ENCODE measurements at regions not wholly inside any gene's neighbourhood (a gene's known extent, or its start where the extent isn't known, plus 50 kb on each side); places are given as distances from the start of the nearest gene placed in this dataset.

GRCh38 chr1:83596331-83596730 lies 402.6 kb downstream of the TTLL7 start:
- POLR2A ChIA-PET: no interaction called here
- CTCF ChIA-PET: no interaction called here

- ChIA-PET POLR2A (no interaction called here), CTCF (no interaction called here)
Measured at GRCh38 chr1:83593073-83593472, 405.9 kb downstream of the TTLL7 start.

GRCh38 chr1:83588140-83588539 lies 410.8 kb downstream of the TTLL7 start:
- POLR2A ChIA-PET: no interaction called here
- CTCF ChIA-PET: no interaction called here

GRCh38 chr1:83583351-83584014 lies 415.4 kb downstream of the TTLL7 start:
- POLR2A ChIA-PET: no interaction called here

GRCh38 chr1:83581747-83582146 lies 417.2 kb downstream of the TTLL7 start:
- CTCF ChIA-PET: no interaction called here
- POLR2A ChIA-PET: no interaction called here

More at GRCh38 chr1:83583351-83584014, 415.4 kb downstream of the TTLL7 start:
- CTCF ChIA-PET: no interaction called here

- ChIA-PET POLR2A (no interaction called here), CTCF (no interaction called here)
Measured at GRCh38 chr1:83574791-83575190, 424.1 kb downstream of the TTLL7 start.

GRCh38 chr1:83573776-83574175 lies 425.2 kb downstream of the TTLL7 start:
- ChIA-PET POLR2A (no interaction called here), CTCF (no interaction called here)

GRCh38 chr1:83571536-83571935 lies 427.4 kb downstream of the TTLL7 start:
- POLR2A ChIA-PET: no interaction called here
- CTCF ChIA-PET: no interaction called here

- ChIA-PET POLR2A (no interaction called here), CTCF (no interaction called here)
Measured at GRCh38 chr1:83561346-83561745, 437.6 kb downstream of the TTLL7 start.

- CTCF ChIA-PET: no interaction called here
- POLR2A ChIA-PET: no interaction called here
Measured at GRCh38 chr1:83559129-83559840, 439.6 kb downstream of the TTLL7 start.

GRCh38 chr1:83555871-83556270 lies 443.1 kb downstream of the TTLL7 start:
- POLR2A ChIA-PET: no interaction called here
- CTCF ChIA-PET: no interaction called here

GRCh38 chr1:83554174-83554573 lies 444.8 kb downstream of the TTLL7 start:
- ChIA-PET POLR2A (no interaction called here), CTCF (no interaction called here)

- POLR2A ChIA-PET: no interaction called here
- CTCF ChIA-PET: no interaction called here
Measured at GRCh38 chr1:83552820-83553219, 446.1 kb downstream of the TTLL7 start.

- CTCF ChIA-PET: no interaction called here
- POLR2A ChIA-PET: no interaction called here
Measured at GRCh38 chr1:83548311-83548710, 450.6 kb downstream of the TTLL7 start.

- POLR2A ChIA-PET: no interaction called here
Measured at GRCh38 chr1:83547901-83548300, 451.0 kb downstream of the TTLL7 start.

GRCh38 chr1:83546874-83547273 lies 452.1 kb downstream of the TTLL7 start:
- POLR2A ChIA-PET: no interaction called here
- CTCF ChIA-PET: no interaction called here

More at GRCh38 chr1:83547901-83548300, 451.0 kb downstream of the TTLL7 start:
- CTCF ChIA-PET: no interaction called here

GRCh38 chr1:83545066-83545862 lies 453.7 kb downstream of the TTLL7 start:
- POLR2A ChIA-PET: no interaction called here
- CTCF ChIA-PET: no interaction called here

- ChIA-PET CTCF (no interaction called here), POLR2A (no interaction called here)
Measured at GRCh38 chr1:83543222-83543973, 455.5 kb downstream of the TTLL7 start.

- POLR2A ChIA-PET: no interaction called here
- CTCF ChIA-PET: no interaction called here
Measured at GRCh38 chr1:83531521-83532309, 467.2 kb downstream of the TTLL7 start.

- CTCF ChIA-PET: no interaction called here
Measured at GRCh38 chr1:83530506-83530905, 468.4 kb downstream of the TTLL7 start.

More at GRCh38 chr1:83530506-83530905, 468.4 kb downstream of the TTLL7 start:
- POLR2A ChIA-PET: no interaction called here
